Breast epithelium (tissue), 3 donors: ENCODE measurements at regions not wholly inside any gene's neighbourhood (a gene's known extent, or its start where the extent isn't known, plus 50 kb on each side); places are given as distances from the start of the nearest gene placed in this dataset.

Experiments used
- CTCF ChIP-seq, 3 donors: fragments of 450-650 bp; IDR thresholded peaks; one replicate each; pipeline ENCODE4 v1.5.1; 2016 to 2017; ENCODE audit warnings: antibody characterized with exemption in 3 of 3, mild to moderate bottlenecking in 3 of 3, moderate library complexity in 3 of 3
- POLR2A ChIP-seq: fragments of 450-650 bp; IDR thresholded peaks from one replicate; pipeline ENCODE4 v1.6.1; 2016; ENCODE audit warnings: antibody characterized with exemption, mild to moderate bottlenecking, moderate library complexity
- POLR2AphosphoS5 ChIP-seq, 3 donors: sonication (generic); formaldehyde crosslinking; IDR thresholded peaks; one replicate each; pipeline ENCODE4 v1.6.1; 2017; ENCODE audit warnings: antibody characterized with exemption in 3 of 3

GRCh38 chr9:24766081-24766480 lies 220.4 kb upstream of the IZUMO3 start:
- no peak for TF ChIP-seq POLR2A
- TF ChIP-seq POLR2AphosphoS5 (IDR thresholded peaks at IDR 0.05): no peak
- no peak for TF ChIP-seq CTCF (IDR thresholded peaks at IDR 0.05)
